Ishikawa (cell line): ENCODE measurements at regions not wholly inside any gene's neighbourhood (a gene's known extent, or its start where the extent isn't known, plus 50 kb on each side); places are given as distances from the start of the nearest gene placed in this dataset.

ENCODE experiments used
- CEBPB ChIP-seq: IDR thresholded peaks from 2 replicates; pipeline ENCODE4 v1.6.1; 2012
- CREB1 ChIP-seq: IDR thresholded peaks from 2 replicates; pipeline ENCODE4 v1.6.1; 2012; ENCODE audit warnings: low read depth
- EGR1 ChIP-seq: IDR thresholded peaks from 2 replicates; pipeline ENCODE4 v1.6.1; 2012
- EP300 ChIP-seq: IDR thresholded peaks from 2 replicates; pipeline ENCODE4 v1.6.1; 2012; ENCODE audit warnings: borderline replicate concordance
- FOXM1 ChIP-seq: IDR thresholded peaks from 2 replicates; pipeline ENCODE4 v1.6.1; 2012; ENCODE audit warnings: low read depth, borderline replicate concordance
- MAX ChIP-seq: IDR thresholded peaks from 2 replicates; pipeline ENCODE4 v1.6.1; 2012
- NFIC ChIP-seq: IDR thresholded peaks from 2 replicates; pipeline ENCODE4 v1.6.1; 2012
- RAD21 ChIP-seq: IDR thresholded peaks from 2 replicates; pipeline ENCODE4 v1.6.1; 2012; ENCODE audit warnings: low read depth
- TAF1 ChIP-seq: IDR thresholded peaks from 2 replicates; pipeline ENCODE4 v1.6.1; 2012; ENCODE audit warnings: low read depth, mild to moderate bottlenecking
- TCF12 ChIP-seq: IDR thresholded peaks from 2 replicates; pipeline ENCODE4 v1.6.1; 2012; ENCODE audit warnings: low read depth
- TEAD4 ChIP-seq: IDR thresholded peaks from 2 replicates; pipeline ENCODE4 v1.6.1; 2012
- YY1 ChIP-seq: IDR thresholded peaks from 2 replicates; pipeline ENCODE4 v1.6.1; 2012; ENCODE audit warnings: low read depth
- ZBTB7A ChIP-seq: IDR thresholded peaks from 2 replicates; pipeline ENCODE4 v1.6.1; 2012; ENCODE audit warnings: low read depth
- TF ChIP-seq, protein P1 (sequence below): IDR thresholded peaks from 2 replicates; pipeline ENCODE4 v1.6.1; 2012; ENCODE audit warnings: low read depth, mild to moderate bottlenecking
- TF ChIP-seq, protein P2 (sequence below): IDR thresholded peaks from 2 replicates; pipeline ENCODE4 v1.6.1; 2012

GRCh38 chr14:25882899-25883298 is 714.9 kb downstream of the NOVA1 start:
- TF ChIP-seq ZBTB7A, result no peak
- no peak for TF ChIP-seq CEBPB
- TF ChIP-seq TEAD4, result no peak
- no peak for TF ChIP-seq TAF1
- TF ChIP-seq TCF12, result no peak
- TF ChIP-seq EP300, result no peak
- TF ChIP-seq CREB1, result no peak
- TF ChIP-seq, protein P1, sequence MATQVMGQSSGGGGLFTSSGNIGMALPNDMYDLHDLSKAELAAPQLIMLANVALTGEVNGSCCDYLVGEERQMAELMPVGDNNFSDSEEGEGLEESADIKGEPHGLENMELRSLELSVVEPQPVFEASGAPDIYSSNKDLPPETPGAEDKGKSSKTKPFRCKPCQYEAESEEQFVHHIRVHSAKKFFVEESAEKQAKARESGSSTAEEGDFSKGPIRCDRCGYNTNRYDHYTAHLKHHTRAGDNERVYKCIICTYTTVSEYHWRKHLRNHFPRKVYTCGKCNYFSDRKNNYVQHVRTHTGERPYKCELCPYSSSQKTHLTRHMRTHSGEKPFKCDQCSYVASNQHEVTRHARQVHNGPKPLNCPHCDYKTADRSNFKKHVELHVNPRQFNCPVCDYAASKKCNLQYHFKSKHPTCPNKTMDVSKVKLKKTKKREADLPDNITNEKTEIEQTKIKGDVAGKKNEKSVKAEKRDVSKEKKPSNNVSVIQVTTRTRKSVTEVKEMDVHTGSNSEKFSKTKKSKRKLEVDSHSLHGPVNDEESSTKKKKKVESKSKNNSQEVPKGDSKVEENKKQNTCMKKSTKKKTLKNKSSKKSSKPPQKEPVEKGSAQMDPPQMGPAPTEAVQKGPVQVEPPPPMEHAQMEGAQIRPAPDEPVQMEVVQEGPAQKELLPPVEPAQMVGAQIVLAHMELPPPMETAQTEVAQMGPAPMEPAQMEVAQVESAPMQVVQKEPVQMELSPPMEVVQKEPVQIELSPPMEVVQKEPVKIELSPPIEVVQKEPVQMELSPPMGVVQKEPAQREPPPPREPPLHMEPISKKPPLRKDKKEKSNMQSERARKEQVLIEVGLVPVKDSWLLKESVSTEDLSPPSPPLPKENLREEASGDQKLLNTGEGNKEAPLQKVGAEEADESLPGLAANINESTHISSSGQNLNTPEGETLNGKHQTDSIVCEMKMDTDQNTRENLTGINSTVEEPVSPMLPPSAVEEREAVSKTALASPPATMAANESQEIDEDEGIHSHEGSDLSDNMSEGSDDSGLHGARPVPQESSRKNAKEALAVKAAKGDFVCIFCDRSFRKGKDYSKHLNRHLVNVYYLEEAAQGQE, result no peak
- TF ChIP-seq, protein P2, sequence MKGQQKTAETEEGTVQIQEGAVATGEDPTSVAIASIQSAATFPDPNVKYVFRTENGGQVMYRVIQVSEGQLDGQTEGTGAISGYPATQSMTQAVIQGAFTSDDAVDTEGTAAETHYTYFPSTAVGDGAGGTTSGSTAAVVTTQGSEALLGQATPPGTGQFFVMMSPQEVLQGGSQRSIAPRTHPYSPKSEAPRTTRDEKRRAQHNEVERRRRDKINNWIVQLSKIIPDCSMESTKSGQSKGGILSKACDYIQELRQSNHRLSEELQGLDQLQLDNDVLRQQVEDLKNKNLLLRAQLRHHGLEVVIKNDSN, result no peak
- no peak for TF ChIP-seq EGR1
- no peak for TF ChIP-seq RAD21
- no peak for TF ChIP-seq MAX
- TF ChIP-seq YY1, result no peak
- TF ChIP-seq NFIC, result no peak
- no peak for TF ChIP-seq FOXM1

DNA sequence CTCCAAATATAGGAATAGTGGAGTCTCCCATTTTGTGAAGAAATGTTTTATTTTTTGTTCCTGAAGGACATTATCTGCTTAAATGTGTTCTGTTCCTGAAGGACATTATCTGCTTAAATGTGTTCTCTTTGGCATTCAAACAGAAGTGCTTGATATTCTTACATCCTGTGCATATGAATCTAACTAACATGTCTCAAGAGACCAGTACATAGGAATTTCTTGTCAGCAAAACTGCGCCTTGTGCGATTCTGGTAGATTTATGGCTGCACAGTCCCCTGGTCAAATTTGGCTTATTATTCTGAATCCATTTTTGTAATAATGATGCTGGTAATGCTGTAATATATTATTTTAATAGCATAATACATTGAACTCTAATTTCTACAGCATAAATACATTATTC is 722.4 kb downstream of the NOVA1 start:
- TF ChIP-seq MAX, result no peak
- no peak for TF ChIP-seq CEBPB
- TF ChIP-seq, protein P1, result no peak
- TF ChIP-seq, protein P2, result no peak
- TF ChIP-seq NFIC, result no peak
- TF ChIP-seq ZBTB7A, result no peak
- no peak for TF ChIP-seq TAF1
- no peak for TF ChIP-seq RAD21
- no peak for TF ChIP-seq TEAD4
- TF ChIP-seq EP300, result no peak
- no peak for TF ChIP-seq CREB1

DNA sequence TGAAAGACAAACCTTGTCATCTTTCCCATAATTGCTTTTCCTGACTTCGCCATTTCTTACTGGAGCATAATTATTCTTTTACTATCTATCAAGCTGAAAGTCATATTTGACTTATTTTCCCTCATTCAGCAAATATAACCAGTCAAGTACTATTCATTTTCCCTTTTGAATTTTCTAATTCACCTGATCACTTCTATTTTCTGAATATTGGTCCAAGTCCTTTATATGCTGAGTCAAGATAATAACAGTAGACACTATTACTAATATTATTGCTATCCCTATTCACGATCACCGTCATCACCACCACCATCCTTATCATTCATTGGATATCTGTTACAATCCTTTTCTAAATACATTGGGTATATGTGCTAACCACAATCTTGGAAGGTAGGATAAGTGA is 728.0 kb downstream of the NOVA1 start:
- TF ChIP-seq, protein P1, result no peak
- TF ChIP-seq, protein P2, result no peak
- no peak for TF ChIP-seq CEBPB
- no peak for TF ChIP-seq NFIC
- no peak for TF ChIP-seq EGR1
- TF ChIP-seq ZBTB7A, result no peak

- TF ChIP-seq CREB1 (no peak), EP300 (no peak)
Measured at GRCh38 chr14:25868521-25869314, 729.1 kb downstream of the NOVA1 start.

DNA sequence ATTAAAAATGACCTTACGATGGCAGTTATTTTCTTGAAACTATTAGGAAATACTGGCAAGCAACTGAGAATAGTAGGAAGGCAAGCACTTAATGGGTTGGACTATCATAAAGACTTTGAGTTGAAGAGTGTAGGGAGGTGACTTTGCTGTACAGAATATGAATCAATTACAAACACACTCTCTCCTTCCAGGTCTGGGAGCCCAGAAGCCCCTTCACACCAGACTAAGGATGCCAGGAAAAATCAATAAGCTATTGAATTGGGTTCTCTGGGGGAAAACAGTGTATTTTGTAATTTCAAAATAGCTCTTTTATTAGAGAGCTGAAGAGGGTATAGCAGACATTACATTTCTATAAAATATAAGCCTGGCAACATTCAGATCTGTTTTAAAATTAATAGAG is 736.4 kb downstream of the NOVA1 start:
- TF ChIP-seq RAD21, result no peak
- TF ChIP-seq EGR1, result no peak
- TF ChIP-seq FOXM1, result no peak
- TF ChIP-seq EP300, result no peak
- no peak for TF ChIP-seq YY1
- no peak for TF ChIP-seq CEBPB
- no peak for TF ChIP-seq CREB1
- no peak for TF ChIP-seq TEAD4
- TF ChIP-seq ZBTB7A, result no peak
- no peak for TF ChIP-seq NFIC
- no peak for TF ChIP-seq TAF1
- no peak for TF ChIP-seq TCF12
- no peak for TF ChIP-seq MAX
